Psoas muscle (tissue), 7 donors: ENCODE measurements at regions not wholly inside any gene's neighbourhood (a gene's known extent, or its start where the extent isn't known, plus 50 kb on each side); places are given as distances from the start of the nearest gene placed in this dataset.

Experiments used
- ATAC-seq, 4 donors: fragments of 200-7000 bp; cut with Tn5 transposase; one replicate each; pipeline ENCODE4 v1.9.1; 2020; ENCODE audit warnings: moderate library complexity in 3 of 4, mild to moderate bottlenecking in 2 of 4
- DNase-seq, 2 donors: peaks; one replicate each; pipeline ENCODE4 v3.0.0-alpha.2; 2020
- H3K27ac ChIP-seq: fragments of 200-600 bp; one replicate; pipeline ENCODE4 v1.8.0; 2022
- H3K27me3 ChIP-seq, 3 donors: fragments of 200-600 bp in 1 of 3; one replicate each; pipeline versions ENCODE4 v1.6.1 to v1.8.0; 2013 to 2022; ENCODE audit warnings: low read length in 2 of 3, mild to moderate bottlenecking in 2 of 3, moderate library complexity in 1 of 3; ENCODE audit not compliant: insufficient read depth in 3 of 3
- H3K36me3 ChIP-seq, 2 donors: fragments of 200-600 bp in 1 of 2; one replicate each; pipeline versions ENCODE4 v1.6.1 to v1.8.0; 2013 to 2022; ENCODE audit warnings: low read depth in 1 of 2, mild to moderate bottlenecking in 1 of 2, moderate library complexity in 1 of 2; ENCODE audit not compliant: insufficient read depth in 1 of 2
- H3K4me1 ChIP-seq: fragments of 200-600 bp; one replicate; pipeline ENCODE4 v1.8.0; 2022
- H3K4me3 ChIP-seq: fragments of 200-600 bp; one replicate; pipeline ENCODE4 v1.8.0; 2022; ENCODE audit warnings: mild to moderate bottlenecking
- H3K9me3 ChIP-seq: fragments of 200-600 bp; one replicate; pipeline ENCODE4 v1.8.0; 2022
- CTCF ChIP-seq: fragments of 200-600 bp; IDR thresholded peaks from one replicate; pipeline ENCODE4 v1.8.0; 2022; ENCODE audit warnings: antibody characterized with exemption
- WGBS, 3 donors: extraction: QIAGEN DNeasy Blood & Tissue Kit; methylation state at CpG; one replicate each; pipeline versions ENCODE4 v1.1.6 to v1.1.7; 2013; 5-methylcytosine and 5-hydroxymethylcytosine counted together
- intact Hi-C, 2 donors: fragments of 100-400 bp; cut with DNase I; formaldehyde crosslinking; loops; one replicate each; pipeline versions ENCODE4 v1.11.0 to v1.14.2; 2022
- donor health status: healthy with polysubstance abuse.
- donor health status: DM: no; HTN: no; CAD: no; lungs with moderate emphysema.
- donor health status: Bipolar disorder and iron deficiency.
- donor health status: healthy.
- donor health status: DM: yes; HTN: yes; CAD: no.
- donor health status: DM: no; HTN: no; CAD: no.
- donor health status: DM: yes; HTN: yes; CAD: no.

DNA sequence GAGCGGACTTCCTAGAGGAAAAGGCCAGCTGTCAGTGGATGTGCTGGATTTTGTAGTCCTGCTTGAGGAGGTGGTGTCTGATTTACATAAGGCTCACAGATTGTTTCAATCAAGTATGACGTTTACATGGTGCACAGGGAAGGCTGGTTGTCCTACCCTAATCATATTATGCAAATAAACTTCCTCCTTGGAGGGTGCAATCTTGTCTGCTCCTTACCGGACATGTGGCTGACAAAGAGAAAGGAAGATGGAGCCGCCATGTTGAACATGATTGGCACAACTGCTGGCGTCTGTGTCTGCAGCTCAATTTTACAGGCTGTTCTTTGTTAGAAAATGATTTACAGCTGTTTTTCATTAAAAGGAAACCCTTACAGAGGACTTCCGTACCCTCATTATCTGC is 1656.1 kb downstream of the KCNT2 start:
- ATAC-seq, result no peak
- H3K4me1 ChIP-seq, result no peaks in the 10 kb centered on the region
- intact Hi-C loops, result no loop called here

DNA sequence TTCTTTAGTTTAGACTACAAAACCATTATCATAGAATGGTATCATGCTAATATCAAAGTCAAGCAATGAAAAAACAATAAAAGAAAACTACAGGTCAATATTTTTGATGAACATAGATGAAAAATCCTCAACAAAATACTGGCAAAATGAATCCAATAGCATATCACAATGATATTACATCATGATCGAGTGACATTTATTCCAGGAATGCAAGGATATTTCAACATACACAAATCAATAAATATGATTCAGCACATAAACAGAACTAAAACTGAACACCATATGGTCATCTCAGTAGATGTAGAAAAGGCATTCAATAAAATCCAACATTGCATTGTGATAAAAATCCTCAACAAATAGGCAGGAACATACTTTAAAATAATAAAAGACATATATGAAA is 1657.7 kb downstream of the KCNT2 start:
- DNase-seq (no peak), ATAC-seq (no peak)
- Histone ChIP-seq H3K4me1 (no peaks in the 10 kb centered on the region), H3K27ac (no peak overlapping the region), H3K27me3 (no peaks in the 10 kb centered on the region), H3K4me3 (no peak overlapping the region), H3K36me3 (no peaks in the 10 kb centered on the region), H3K9me3 (no peaks in the 10 kb centered on the region)
- intact Hi-C loops, result no loop called here
- WGBS, 3 donors, result 89 to 95% (median 91%) methylated on average over 1 of the region's 1 CpG
- no peak for TF ChIP-seq CTCF

More for the DNA sequence above, 1656.1 kb downstream of the KCNT2 start:
- 66 to 69% (median 68%) methylated on average over 6 of the region's 6 CpGs for WGBS, 3 donors
- Histone ChIP-seq H3K27ac (no peak overlapping the region), H3K27me3 (no peaks in the 10 kb centered on the region), H3K4me3 (no peak overlapping the region), H3K36me3 (no peaks in the 10 kb centered on the region), H3K9me3 (no peaks in the 10 kb centered on the region)
- DNase-seq, result no peak
- TF ChIP-seq CTCF, result no peak

- H3K36me3 ChIP-seq, result no peaks in the 10 kb centered on the region
- H3K27ac ChIP-seq, result no peak overlapping the region
- no peak for TF ChIP-seq CTCF
- intact Hi-C loops, result no loop called here
- DNase-seq (no peak), ATAC-seq (no peak)
- H3K4me1 ChIP-seq, result no peaks in the 10 kb centered on the region
- WGBS, 3 donors, result 63 to 70% (median 68%) methylated on average over 2 of the region's 2 CpGs
- H3K4me3 ChIP-seq, result no peak overlapping the region
- H3K9me3 ChIP-seq, result no peaks in the 10 kb centered on the region
- no peaks in the 10 kb centered on the region for H3K27me3 ChIP-seq
These were observed 1667.8 kb downstream of the KCNT2 start for GRCh38 chr1:194940336-194941030.

- no peaks in the 10 kb centered on the region for H3K36me3 ChIP-seq
- intact Hi-C loops, result no loop called here
- DNase-seq, result no peak
- no peaks in the 10 kb centered on the region for H3K4me1 ChIP-seq
- H3K27ac ChIP-seq, result no peak overlapping the region
- H3K4me3 ChIP-seq, result no peak overlapping the region
- no peak for TF ChIP-seq CTCF
- H3K27me3 ChIP-seq, result no peaks in the 10 kb centered on the region
- WGBS, 3 donors, result 82 to 87% (median 84%) methylated on average over 3 of the region's 3 CpGs
- H3K9me3 ChIP-seq, result no peaks in the 10 kb centered on the region
- ATAC-seq, result no peak
These were observed 1672.4 kb downstream of the KCNT2 start for GRCh38 chr1:194935864-194936263.

DNA sequence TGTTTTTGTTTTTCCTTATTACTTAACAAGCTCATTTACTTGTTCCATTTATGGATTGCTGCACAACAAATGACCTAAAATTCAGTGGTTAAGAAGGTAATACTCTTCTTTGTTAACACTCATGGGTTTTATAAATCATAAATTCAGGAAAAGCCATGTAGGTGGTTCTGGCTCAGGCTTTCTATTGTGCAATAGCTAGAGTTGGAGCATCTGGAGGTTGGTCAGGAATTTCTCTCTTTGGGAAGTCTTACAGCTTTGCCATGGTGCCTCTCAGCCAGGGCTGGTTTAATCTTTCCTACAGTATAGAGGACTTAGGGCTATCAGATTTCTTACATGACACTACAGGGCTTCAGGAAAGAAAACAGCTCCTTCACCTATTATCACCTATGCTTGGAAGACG is 1677.1 kb downstream of the KCNT2 start:
- H3K36me3 ChIP-seq, result no peaks in the 10 kb centered on the region
- ATAC-seq, result no peak
- no peak for TF ChIP-seq CTCF
- H3K27ac ChIP-seq, result no peak overlapping the region
- intact Hi-C loops, result no loop called here
- 38 to 53% (median 52%) methylated on average over 1 of the region's 1 CpG for WGBS, 3 donors
- H3K9me3 ChIP-seq, result no peaks in the 10 kb centered on the region
- no peak overlapping the region for H3K4me3 ChIP-seq
- DNase-seq, result no peak
- no peaks in the 10 kb centered on the region for H3K4me1 ChIP-seq
- H3K27me3 ChIP-seq, result no peaks in the 10 kb centered on the region
